Heart right ventricle (tissue), 16 donors: ENCODE measurements at regions not wholly inside any gene's neighbourhood (a gene's known extent, or its start where the extent isn't known, plus 50 kb on each side); places are given as distances from the start of the nearest gene placed in this dataset.

ENCODE experiments used
- ATAC-seq, 8 donors: fragments of 200-7000 bp; cut with Tn5 transposase; one replicate each; pipeline ENCODE4 v1.9.1; 2020; ENCODE audit warnings: mild to moderate bottlenecking in 8 of 8, moderate library complexity in 8 of 8, moderate number of reproducible peaks in 1 of 8
- DNase-seq, 2 donors: peaks; one replicate each; pipeline ENCODE4 v3.0.0-alpha.2; 2020
- H3K27ac ChIP-seq, 10 donors: fragments of 200-600 bp; sonication (generic) in 2 of 10; one replicate each; pipeline versions ENCODE4 v1.5.0 to v1.8.0; 2020 to 2022; ENCODE audit warnings: mild to moderate bottlenecking in 3 of 10
- H3K27me3 ChIP-seq, 7 donors: fragments of 200-600 bp; one replicate each; pipeline ENCODE4 v1.8.0; 2021 to 2022; ENCODE audit warnings: mild to moderate bottlenecking in 2 of 7
- H3K36me3 ChIP-seq, 9 donors: fragments of 200-600 bp; sonication (generic) in 1 of 9; one replicate each; pipeline versions ENCODE4 v1.5.0 to v1.8.0; 2020 to 2022; ENCODE audit warnings: mild to moderate bottlenecking in 2 of 9
- H3K4me1 ChIP-seq, 9 donors: fragments of 200-600 bp; sonication (generic) in 1 of 9; one replicate each; pipeline versions ENCODE4 v1.5.0 to v1.8.0; 2020 to 2022; ENCODE audit warnings: mild to moderate bottlenecking in 4 of 9
- H3K4me3 ChIP-seq, 10 donors: fragments of 200-600 bp; sonication (generic) in 2 of 10; one replicate each; pipeline versions ENCODE4 v1.5.0 to v1.8.0; 2020 to 2022; ENCODE audit warnings: mild to moderate bottlenecking in 7 of 10, moderate library complexity in 2 of 10
- H3K9me3 ChIP-seq, 11 donors: fragments of 200-600 bp in 10 of 11; sonication (generic) in 2 of 11; one replicate each; pipeline versions ENCODE4 v1.5.0 to v1.8.0; 2013 to 2022; ENCODE audit warnings: mild to moderate bottlenecking in 2 of 11, control low read depth in 1 of 11, moderate library complexity in 1 of 11
- CTCF ChIP-seq, 9 donors: fragments of 200-600 bp; sonication (generic) in 2 of 9; IDR thresholded peaks; one replicate each; pipeline versions ENCODE4 v1.5.0 to v1.8.0; 2021 to 2022; ENCODE audit warnings: antibody characterized with exemption in 9 of 9, mild to moderate bottlenecking in 5 of 9, moderate library complexity in 1 of 9
- WGBS, 2 donors: extraction: QIAGEN DNeasy Blood & Tissue Kit; methylation state at CpG; one replicate each; pipeline ENCODE4 v1.1.7; 2013; ENCODE audit warnings: inconsistent platforms in 1 of 2; 5-methylcytosine and 5-hydroxymethylcytosine counted together
- intact Hi-C, 10 donors: fragments of 100-400 bp; cut with DNase I; formaldehyde crosslinking; loops; one replicate each; pipeline versions ENCODE4 v1.11.1 to v1.14.2; 2022
- donor health status: Arrhythmogenic right ventricular cardiomyopathy.
- donor health status: ischemic (EF 13 %, LVEDD 7.1; RV severe dilation, severe dysfunction).
- donor health status: healthy with polysubstance abuse.
- donor health status: DM: no; HTN: yes; CAD: no.
- donor health status: DM: no; HTN: no; CAD: no.
- donor health status: ischemic (EF 25% LVEDD 6.9; RV normal size, moderate dysfunction).
- donor health status: ischemic (EF 25% LVEDD 5.7; RV mildly dilated, moderate dysfunction).
- donor health status: healthy.
- donor health status: DM: yes; HTN: yes; CAD: no.
- donor health status: Ischemic cardiomyopathy.
- donor health status: ischemic (EF 35%, LVEDD 5.7; RV mildly dilated, moderate dysfunction).
- donor health status: nonischemic (EF 11% LVEDD 7.7; RV severe dilation, severe dysfunction).
- donor health status: DM: yes; HTN: yes; CAD: no.
- donor health status: PGD.
- donor health status: ischemic (EF 29% LVEDD 5.4; RV normal size, mild dysfunction).
- donor health status: nonischemic (EF 23%, LVEDD 6.1; RV moderate dilation, normal function).

- ATAC-seq: no peak
- H3K4me1 ChIP-seq: peaks cover 0 to 6% (median 0%) of the 10 kb centered on the region in 9 donors
- no peak for TF ChIP-seq CTCF (IDR thresholded peaks at IDR 0.05)
- H3K9me3 ChIP-seq: no peaks in the 10 kb centered on the region
- H3K27ac ChIP-seq: no peak overlapping the region
- DNase-seq: no peak
- H3K27me3 ChIP-seq: no peaks in the 10 kb centered on the region
- peaks cover 0 to 16% (median 0%) of the 10 kb centered on the region in 9 donors for H3K36me3 ChIP-seq
- no peak overlapping the region for H3K4me3 ChIP-seq
- intact Hi-C loops: no loop called here
These were observed 141.8 kb downstream of the DISP1 start for GRCh38 chr1:222956601-222957000.

- ATAC-seq (no peak), DNase-seq (no peak)
- TF ChIP-seq CTCF (IDR thresholded peaks at IDR 0.05): no peak
- no peaks in the 10 kb centered on the region for H3K27me3 ChIP-seq
- no peaks in the 10 kb centered on the region for H3K36me3 ChIP-seq
- no peak overlapping the region for H3K27ac ChIP-seq
- H3K4me1 ChIP-seq: no peaks in the 10 kb centered on the region
- intact Hi-C loops: no loop called here
- no peaks in the 10 kb centered on the region for H3K9me3 ChIP-seq
- no peak overlapping the region for H3K4me3 ChIP-seq
- 77 to 85% methylated on average over 5 of the region's 5 CpGs for WGBS, 2 donors
These were observed 152.8 kb downstream of the DISP1 start for GRCh38 chr1:222967466-222968240.

GRCh38 chr1:222970040-222970439 lies 155.2 kb downstream of the DISP1 start:
- intact Hi-C loops: no loop called here
- H3K27ac ChIP-seq: no peak overlapping the region
- ATAC-seq: no peak
- TF ChIP-seq CTCF (IDR thresholded peaks at IDR 0.05): no peak
- 78 to 81% methylated on average over 8 of the region's 8 CpGs for WGBS, 2 donors
- no peaks in the 10 kb centered on the region for H3K36me3 ChIP-seq
- H3K9me3 ChIP-seq: no peaks in the 10 kb centered on the region
- peaks cover 0 to 5% (median 2%) of the 10 kb centered on the region in 9 donors for H3K4me1 ChIP-seq
- H3K27me3 ChIP-seq: no peaks in the 10 kb centered on the region
- DNase-seq: no peak
- no peak overlapping the region for H3K4me3 ChIP-seq

- 89 to 90% methylated on average over 4 of the region's 4 CpGs for WGBS, 2 donors
- Histone ChIP-seq H3K4me3 (no peak overlapping the region), H3K9me3 (no peaks in the 10 kb centered on the region), H3K4me1 (peaks cover 0 to 12% (median 9%) of the 10 kb centered on the region in 9 donors), H3K27ac (no peak overlapping the region), H3K27me3 (no peaks in the 10 kb centered on the region), H3K36me3 (no peaks in the 10 kb centered on the region)
- TF ChIP-seq CTCF (IDR thresholded peaks at IDR 0.05): no peak
- no peak for DNase-seq
- intact Hi-C loops: no loop called here
- ATAC-seq: no peak
These were observed 155.9 kb downstream of the DISP1 start for GRCh38 chr1:222970711-222971110.
